CD14-positive monocyte (primary cell): ENCODE measurements at regions not wholly inside any gene's neighbourhood (a gene's known extent, or its start where the extent isn't known, plus 50 kb on each side); places are given as distances from the start of the nearest gene placed in this dataset.

Experiments used
- DNase-seq, 3 donors: peaks; one replicate each; pipeline ENCODE4 v3.0.0-alpha.2; 2011 to 2022
- H2AFZ ChIP-seq: 2 replicates; pipeline ENCODE4 v1.6.0; 2012; ENCODE audit warnings: mild to moderate bottlenecking, low read depth, low read length, inconsistent platforms; ENCODE audit not compliant: insufficient read depth, poor library complexity, severe bottlenecking
- H3K27ac ChIP-seq, 2 donors: 1 replicate in 1 of 2; 2 replicates in 1 of 2; pipeline ENCODE4 v1.5.1; 2012 to 2013; ENCODE audit warnings: low read length in 2 of 2, control low read depth in 1 of 2, inconsistent platforms in 1 of 2, low read depth in 1 of 2, mild to moderate bottlenecking in 1 of 2
- H3K27me3 ChIP-seq, 2 donors: one replicate each; pipeline versions ENCODE4 v1.6.0 to v1.6.1; 2011 to 2013; ENCODE audit warnings: low read length in 2 of 2; ENCODE audit not compliant: control insufficient read depth in 2 of 2, insufficient read depth in 2 of 2
- H3K36me3 ChIP-seq, 2 donors: replicated peaks in 1 of 2; 1 replicate in 1 of 2; 2 replicates in 1 of 2; pipeline versions ENCODE4 v1.5.1 to v1.6.1; 2012 to 2013; ENCODE audit warnings: low read length in 2 of 2, control low read depth in 1 of 2, inconsistent platforms in 1 of 2, mild to moderate bottlenecking in 1 of 2; ENCODE audit not compliant: insufficient read depth in 2 of 2, control insufficient read depth in 1 of 2
- H3K4me1 ChIP-seq, 2 donors: 1 replicate in 1 of 2; 2 replicates in 1 of 2; pipeline versions ENCODE4 v1.5.1 to v1.6.1; 2012 to 2013; ENCODE audit warnings: low read length in 2 of 2, control low read depth in 1 of 2, inconsistent platforms in 1 of 2, mild to moderate bottlenecking in 1 of 2, moderate library complexity in 1 of 2; ENCODE audit not compliant: insufficient read depth in 2 of 2, control insufficient read depth in 1 of 2
- H3K4me2 ChIP-seq: replicated peaks from 2 replicates; pipeline ENCODE3; 2012; ENCODE audit warnings: low read length, moderate library complexity, mild to moderate bottlenecking; ENCODE audit not compliant: poor library complexity, severe bottlenecking; ENCODE audit errors: extremely low read depth
- H3K4me3 ChIP-seq, 3 experiments: fragments of 200-600 bp in 1 of 3; sonication (generic) in 1 of 3; replicated peaks in 1 of 3; 1 replicate in 2 of 3; 2 replicates in 1 of 3; pipeline ENCODE4 v1.5.1; 2011 to 2013; ENCODE audit warnings: low read length in 3 of 3, mild to moderate bottlenecking in 3 of 3, control low read depth in 2 of 3, low read depth in 2 of 3, inconsistent platforms in 1 of 3, moderate library complexity in 1 of 3
- H3K79me2 ChIP-seq: 2 replicates; pipeline ENCODE4 v1.6.0; 2012; ENCODE audit warnings: mild to moderate bottlenecking, control low read depth, inconsistent platforms, low read length, moderate library complexity; ENCODE audit not compliant: insufficient read depth
- H3K9ac ChIP-seq: 2 replicates; pipeline ENCODE4 v1.6.0; 2017; ENCODE audit warnings: low read length, mild to moderate bottlenecking; ENCODE audit not compliant: insufficient read depth, poor library complexity, severe bottlenecking
- H3K9me3 ChIP-seq, 2 donors: replicated peaks in 1 of 2; 1 replicate in 1 of 2; 2 replicates in 1 of 2; pipeline versions ENCODE4 v1.5.1 to v1.6.1; 2012 to 2013; ENCODE audit warnings: low read length in 2 of 2, control low read depth in 1 of 2; ENCODE audit not compliant: control insufficient read depth in 1 of 2, insufficient read depth in 1 of 2
- H4K20me1 ChIP-seq: 2 replicates; pipeline ENCODE4 v1.6.0; 2012; ENCODE audit warnings: mild to moderate bottlenecking, low read length, control low read depth, moderate library complexity; ENCODE audit not compliant: insufficient read depth
- H3K27ac Mint-ChIP-seq, 7 donors: one replicate each; pipeline ENCODE4 v1.8.0; 2020; ENCODE audit warnings: mild to moderate bottlenecking in 7 of 7, mixed read lengths in 7 of 7, moderate library complexity in 6 of 7, inconsistent platforms in 2 of 7
- H3K27me3 Mint-ChIP-seq, 3 donors: one replicate each; pipeline ENCODE4 v1.8.0; 2021 to 2022; ENCODE audit warnings: low read depth in 3 of 3, mild to moderate bottlenecking in 3 of 3, mixed read lengths in 3 of 3, moderate library complexity in 3 of 3, inconsistent platforms in 1 of 3
- H3K36me3 Mint-ChIP-seq, 2 donors: one replicate each; pipeline ENCODE4 v1.8.0; 2020; ENCODE audit warnings: mixed read lengths in 2 of 2, inconsistent platforms in 1 of 2, mild to moderate bottlenecking in 1 of 2
- H3K4me1 Mint-ChIP-seq: one replicate; pipeline ENCODE4 v1.8.0; 2020; ENCODE audit warnings: mild to moderate bottlenecking, mixed read lengths
- H3K4me3 Mint-ChIP-seq, 2 donors: one replicate each; pipeline ENCODE4 v1.8.0; 2020; ENCODE audit warnings: mild to moderate bottlenecking in 2 of 2, mixed read lengths in 2 of 2, moderate library complexity in 1 of 2
- H3K9me3 Mint-ChIP-seq, 7 donors: one replicate each; pipeline ENCODE4 v1.8.0; 2020 to 2022; ENCODE audit warnings: mixed read lengths in 7 of 7, mild to moderate bottlenecking in 6 of 7, moderate library complexity in 6 of 7, inconsistent platforms in 2 of 7
- CTCF ChIP-seq: fragments of 200-600 bp; IDR thresholded peaks from one replicate; pipeline ENCODE4 v1.8.0; 2022; ENCODE audit warnings: antibody characterized with exemption, mild to moderate bottlenecking
- WGBS: methylation state at CpG from one replicate; pipeline ENCODE4 v1.1.5; 2013; ENCODE audit warnings: missing lambda C conversion rate; ENCODE audit not compliant: insufficient coverage; 5-methylcytosine and 5-hydroxymethylcytosine counted together
- intact Hi-C, 2 donors: fragments of 100-400 bp; cut with micrococcal nuclease; formaldehyde crosslinking; loops; one replicate each; pipeline versions ENCODE4 v1.15.0 to v1.15.1; 2023

GRCh38 chr5:92640340-92640739 is 940.7 kb downstream of the NR2F1-AS1 start:
- no peaks in the 10 kb centered on the region for H3K4me1 Mint-ChIP-seq
- DNase-seq: no peak
- no peaks in the 10 kb centered on the region for H3K9me3 ChIP-seq
- WGBS: 100% methylated on average over 2 of the region's 3 CpGs
- no peaks in the 10 kb centered on the region for H3K36me3 ChIP-seq
- H3K9me3 Mint-ChIP-seq: peaks cover 0 to 2% (median 0%) of the 10 kb centered on the region in 7 donors
- H2AFZ ChIP-seq: no peak overlapping the region
- no peak overlapping the region for H3K4me3 ChIP-seq
- no peak overlapping the region for H3K27ac Mint-ChIP-seq
- H3K9ac ChIP-seq: no peak overlapping the region
- H3K79me2 ChIP-seq: no peaks in the 10 kb centered on the region
- H3K36me3 Mint-ChIP-seq: no peaks in the 10 kb centered on the region
- no peaks in the 10 kb centered on the region for H4K20me1 ChIP-seq
- intact Hi-C loops: no loop called here
- no peak overlapping the region for H3K4me3 Mint-ChIP-seq
- no peaks in the 10 kb centered on the region for H3K27me3 ChIP-seq
- no peaks in the 10 kb centered on the region for H3K27me3 Mint-ChIP-seq
- H3K4me2 ChIP-seq: no peak overlapping the region
- no peak for TF ChIP-seq CTCF
- H3K4me1 ChIP-seq: no peaks in the 10 kb centered on the region
- no peak overlapping the region for H3K27ac ChIP-seq

GRCh38 chr5:92637960-92638359 is 943.1 kb downstream of the NR2F1-AS1 start:
- Histone ChIP-seq H3K27ac (no peak overlapping the region), H4K20me1 (no peaks in the 10 kb centered on the region), H3K4me3 (no peak overlapping the region), H3K9me3 (no peaks in the 10 kb centered on the region), H3K79me2 (no peaks in the 10 kb centered on the region), H3K36me3 (no peaks in the 10 kb centered on the region), H3K9ac (no peak overlapping the region), H3K4me1 (no peaks in the 10 kb centered on the region), H2AFZ (no peak overlapping the region), H3K27me3 (no peaks in the 10 kb centered on the region), H3K4me2 (no peak overlapping the region)
- intact Hi-C loops: no loop called here
- no peak for TF ChIP-seq CTCF
- Mint-ChIP-seq H3K27ac (no peak overlapping the region), H3K27me3 (no peaks in the 10 kb centered on the region), H3K4me1 (no peaks in the 10 kb centered on the region), H3K9me3 (peaks cover 0 to 5% (median 0%) of the 10 kb centered on the region in 7 donors), H3K36me3 (no peaks in the 10 kb centered on the region), H3K4me3 (no peak overlapping the region)
- WGBS: no CpG with 5 or more reads among the region's 4 CpGs
- no peak for DNase-seq
